GM12891 (cell line): ENCODE measurements at regions not wholly inside any gene's neighbourhood (a gene's known extent, or its start where the extent isn't known, plus 50 kb on each side); places are given as distances from the start of the nearest gene placed in this dataset.

Experiments
- POLR2A ChIP-seq: IDR thresholded peaks from 2 replicates; pipeline ENCODE4 v1.6.1; 2011; ENCODE audit warnings: low read depth, low read length, control low read depth
- POLR2AphosphoS5 ChIP-seq: IDR thresholded peaks from 2 replicates; pipeline ENCODE4 v1.6.1; 2011; ENCODE audit warnings: low read depth, low read length, control low read depth

DNA sequence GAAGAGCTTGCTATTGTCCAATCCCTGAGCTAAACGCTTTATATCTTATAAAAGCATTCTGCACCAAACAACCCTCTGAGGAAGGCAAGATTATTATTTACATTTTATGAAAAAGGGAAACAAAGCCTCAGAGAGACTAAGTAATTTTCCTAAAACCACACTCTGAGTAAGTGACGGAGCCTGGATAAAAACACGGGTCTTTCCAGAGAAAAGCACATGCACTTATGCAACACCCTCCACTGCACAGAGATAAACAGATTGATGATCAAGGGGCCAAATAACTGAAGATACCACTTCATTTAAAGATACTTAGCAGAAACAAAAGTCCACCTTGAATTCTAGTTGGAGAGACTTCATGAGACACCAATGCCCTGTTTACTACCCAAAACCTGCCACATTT is 214.7 kb upstream of the PDE10A start:
- TF ChIP-seq POLR2A (no peak), POLR2AphosphoS5 (no peak)
